Adrenal gland (tissue), 5 donors: ENCODE measurements at regions not wholly inside any gene's neighbourhood (a gene's known extent, or its start where the extent isn't known, plus 50 kb on each side); places are given as distances from the start of the nearest gene placed in this dataset.

ENCODE experiments used
- CTCF ChIP-seq, 6 experiments: fragments of 450-650 bp in 4 of 6; fragments of 200-600 bp in 2 of 6; sonication (generic) in 1 of 6; IDR thresholded peaks; 1 replicate in 5 of 6; 2 replicates in 1 of 6; pipeline versions ENCODE4 v1.5.1 to v1.8.0; 2016 to 2021; ENCODE audit warnings: antibody characterized with exemption in 6 of 6, mild to moderate bottlenecking in 2 of 6, moderate library complexity in 1 of 6
- POLR2A ChIP-seq, 2 donors: fragments of 450-650 bp; IDR thresholded peaks; one replicate each; pipeline ENCODE4 v1.6.1; 2017; ENCODE audit warnings: antibody characterized with exemption in 2 of 2, mild to moderate bottlenecking in 2 of 2, moderate library complexity in 1 of 2
- donor health status: DM: no; HTN: no; CAD: no.

- TF ChIP-seq POLR2A (IDR thresholded peaks at IDR 0.05) = no peak
- TF ChIP-seq CTCF (IDR thresholded peaks at IDR 0.05) = no peak
These were observed 932.9 kb downstream of the QKI start for GRCh38 chr6:164347455-164347854.
